Uterus (tissue), 3 donors: ENCODE measurements at regions not wholly inside any gene's neighbourhood (a gene's known extent, or its start where the extent isn't known, plus 50 kb on each side); places are given as distances from the start of the nearest gene placed in this dataset.

Source experiments
- DNase-seq, 2 donors: peaks; one replicate each; pipeline ENCODE4 v3.0.0-alpha.2; 2019 to 2020
- H3K27ac ChIP-seq, 2 donors: fragments of 200-600 bp; sonication (generic); 1 replicate in 1 of 2; 2 replicates in 1 of 2; pipeline ENCODE4 v1.5.1; 2016 to 2018
- H3K27me3 ChIP-seq, 2 donors: fragments of 200-600 bp; sonication (generic); one replicate each; pipeline ENCODE4 v1.5.1; 2018 to 2019; ENCODE audit warnings: control low read depth in 1 of 2
- H3K36me3 ChIP-seq, 2 donors: fragments of 200-600 bp; sonication (generic); one replicate each; pipeline ENCODE4 v1.5.1; 2019; ENCODE audit warnings: control low read depth in 1 of 2
- H3K4me1 ChIP-seq, 2 donors: fragments of 200-600 bp; sonication (generic); one replicate each; pipeline ENCODE4 v1.5.1; 2018 to 2019; ENCODE audit warnings: control low read depth in 1 of 2
- H3K4me3 ChIP-seq, 2 donors: fragments of 200-600 bp; sonication (generic); 1 replicate in 1 of 2; 2 replicates in 1 of 2; pipeline ENCODE4 v1.5.1; 2018 to 2019; ENCODE audit warnings: mild to moderate bottlenecking in 1 of 2
- H3K9me3 ChIP-seq, 2 donors: fragments of 200-600 bp; sonication (generic); one replicate each; pipeline ENCODE4 v1.5.1; 2019; ENCODE audit warnings: control low read depth in 1 of 2
- CTCF ChIP-seq, 4 experiments: fragments of 200-600 bp in 2 of 4; fragments of 450-650 bp in 2 of 4; sonication (generic) in 2 of 4; IDR thresholded peaks; one replicate each; pipeline ENCODE4 v1.5.1; 2016 to 2019; ENCODE audit warnings: antibody characterized with exemption in 4 of 4, mild to moderate bottlenecking in 2 of 4, moderate library complexity in 1 of 4
- POLR2A ChIP-seq, 2 donors: fragments of 450-650 bp; IDR thresholded peaks; one replicate each; pipeline ENCODE4 v1.6.1; 2016; ENCODE audit warnings: antibody characterized with exemption in 2 of 2, mild to moderate bottlenecking in 1 of 2, moderate library complexity in 1 of 2
- intact Hi-C: fragments of 100-400 bp; cut with DNase I; formaldehyde crosslinking; loops from one replicate; pipeline ENCODE4 v1.15.1; 2023; ENCODE audit warnings: low total_unique reads
- donor health status: DM: yes; HTN: yes; CAD: no.

DNA sequence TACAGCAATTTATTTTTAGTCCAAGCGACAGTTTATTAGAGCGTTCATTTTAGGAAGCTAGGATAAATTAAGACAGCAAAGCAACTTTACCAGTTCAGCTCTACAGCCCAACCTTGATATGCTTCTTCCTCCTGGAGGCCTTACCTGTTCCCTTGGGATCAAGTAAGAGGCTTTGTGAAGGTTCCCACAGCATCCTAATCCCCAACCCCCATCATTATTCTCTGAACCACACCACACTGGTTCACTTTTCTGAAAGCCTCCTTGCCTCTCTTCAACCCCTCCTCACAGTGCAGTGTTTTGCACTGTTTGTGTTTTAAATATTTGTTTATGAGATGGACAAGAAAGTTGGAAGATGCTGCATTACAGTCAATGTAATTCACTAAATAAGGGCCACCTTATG is 126.3 kb upstream of the CXADR start:
- H3K36me3 ChIP-seq: no peaks in the 10 kb centered on the region
- DNase-seq: no peak
- H3K27ac ChIP-seq: no peak overlapping the region
- H3K27me3 ChIP-seq: no peaks in the 10 kb centered on the region
- H3K9me3 ChIP-seq: no peaks in the 10 kb centered on the region
- H3K4me1 ChIP-seq: no peaks in the 10 kb centered on the region
- TF ChIP-seq POLR2A (IDR thresholded peaks at IDR 0.05) (no peak), CTCF (IDR thresholded peaks at IDR 0.05) (no peak)
- intact Hi-C loops: no loop called here
- H3K4me3 ChIP-seq: no peak overlapping the region

- H3K4me3 ChIP-seq: no peak overlapping the region
- no peaks in the 10 kb centered on the region for H3K4me1 ChIP-seq
- peak; percentile 18 to 53 for DNase-seq
- intact Hi-C loops: no loop called here
- no peaks in the 10 kb centered on the region for H3K27me3 ChIP-seq
- H3K27ac ChIP-seq: no peak overlapping the region
- H3K9me3 ChIP-seq: no peaks in the 10 kb centered on the region
- no peaks in the 10 kb centered on the region for H3K36me3 ChIP-seq
- TF ChIP-seq POLR2A (IDR thresholded peaks at IDR 0.05) (no peak), CTCF (IDR thresholded peaks at IDR 0.05) (peak; percentile 65 to 86 (median 82))
Measured at GRCh38 chr21:17387030-17387617, 125.7 kb upstream of the CXADR start.

GRCh38 chr21:17388226-17388625 is 124.6 kb upstream of the CXADR start:
- TF ChIP-seq POLR2A (IDR thresholded peaks at IDR 0.05): no peak
- TF ChIP-seq CTCF (IDR thresholded peaks at IDR 0.05): no peak
- no peaks in the 10 kb centered on the region for H3K36me3 ChIP-seq
- H3K27ac ChIP-seq: no peak overlapping the region
- no peaks in the 10 kb centered on the region for H3K27me3 ChIP-seq
- no peaks in the 10 kb centered on the region for H3K4me1 ChIP-seq
- H3K9me3 ChIP-seq: no peaks in the 10 kb centered on the region
- no peak overlapping the region for H3K4me3 ChIP-seq
- DNase-seq: no peak
- intact Hi-C loops: no loop called here

- TF ChIP-seq POLR2A (IDR thresholded peaks at IDR 0.05) (no peak), CTCF (IDR thresholded peaks at IDR 0.05) (no peak)
- intact Hi-C loops: no loop called here
- no peaks in the 10 kb centered on the region for H3K4me1 ChIP-seq
Measured at GRCh38 chr21:17389311-17389710, 123.5 kb upstream of the CXADR start.

DNA sequence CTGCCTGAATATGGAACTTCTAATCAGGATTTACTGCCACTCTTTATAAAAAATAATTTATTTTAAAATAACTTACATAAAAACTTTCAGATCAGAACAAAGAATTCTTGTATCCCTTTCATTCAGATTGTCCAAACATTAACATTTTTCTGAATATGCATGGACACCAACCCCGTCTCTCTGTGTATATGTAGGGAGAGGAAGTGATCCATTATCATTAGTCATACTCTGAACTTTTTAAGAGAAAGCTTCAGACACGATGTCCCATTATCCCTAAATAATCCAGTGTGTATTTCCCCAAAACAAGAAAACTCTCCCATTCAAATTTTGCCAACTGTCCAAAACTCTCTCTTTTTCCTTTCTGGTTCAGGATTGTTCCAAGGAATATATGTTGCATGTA is 122.3 kb upstream of the CXADR start:
- Histone ChIP-seq H3K9me3 (no peaks in the 10 kb centered on the region), H3K27ac (no peak overlapping the region), H3K4me1 (no peaks in the 10 kb centered on the region), H3K27me3 (no peaks in the 10 kb centered on the region), H3K4me3 (no peak overlapping the region), H3K36me3 (no peaks in the 10 kb centered on the region)
- intact Hi-C loops: loop anchor here (10.0 kb wide), 1 partner anchor 194 kb away; no protein-coding TSS in a partner anchor
- TF ChIP-seq POLR2A (IDR thresholded peaks at IDR 0.05) (no peak), CTCF (IDR thresholded peaks at IDR 0.05) (no peak)
- DNase-seq: no peak

More at GRCh38 chr21:17389311-17389710, 123.5 kb upstream of the CXADR start:
- H3K9me3 ChIP-seq: no peaks in the 10 kb centered on the region
- DNase-seq: no peak
- no peak overlapping the region for H3K27ac ChIP-seq
- no peaks in the 10 kb centered on the region for H3K36me3 ChIP-seq
- no peak overlapping the region for H3K4me3 ChIP-seq
- H3K27me3 ChIP-seq: no peaks in the 10 kb centered on the region
